PC-9 (cell line): ENCODE measurements at regions not wholly inside any gene's neighbourhood (a gene's known extent, or its start where the extent isn't known, plus 50 kb on each side); places are given as distances from the start of the nearest gene placed in this dataset.

Experiments used
- CTCF ChIP-seq: fragments of 200-600 bp; sonication (generic); conservative IDR thresholded peaks from 2 replicates; pipeline ENCODE4 v1.6.1; 2017; ENCODE audit warnings: mixed run types, antibody characterized with exemption, mild to moderate bottlenecking, moderate library complexity
- EZH2 ChIP-seq: fragments of 200-600 bp; sonication (generic); IDR thresholded peaks from 2 replicates; pipeline ENCODE4 v1.8.0; 2017; ENCODE audit warnings: antibody characterized with exemption, low read depth

- no peak for TF ChIP-seq EZH2
- no peak for TF ChIP-seq CTCF
Measured at GRCh38 chrX:25206778-25207177, 191.0 kb upstream of the ARX start.
